ENCODE measurements at regions not wholly inside any gene's neighbourhood (a gene's known extent, or its start where the extent isn't known, plus 50 kb on each side); places are given as distances from the start of the nearest gene placed in this dataset.

DNA sequence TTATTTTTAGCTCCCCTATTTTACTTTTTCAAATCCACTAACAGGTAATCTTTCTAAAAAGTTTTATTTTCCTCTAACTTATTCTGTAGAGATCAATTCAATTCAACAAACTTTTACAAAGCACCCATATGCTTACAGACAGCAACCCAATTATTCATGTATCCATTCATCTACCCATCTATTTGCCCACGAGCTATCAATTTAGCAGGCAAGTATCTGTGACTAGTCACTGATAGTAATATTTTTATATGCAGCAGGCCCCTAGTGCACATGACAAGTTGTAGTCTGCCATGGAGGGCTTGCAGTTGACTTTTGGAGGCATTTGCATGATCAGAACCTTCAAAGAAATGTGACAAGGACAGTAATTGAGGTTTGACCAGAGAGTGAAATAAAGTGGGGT is 753.2 kb upstream of the TENM4 start:
- H3K27ac Mint-ChIP-seq, result no peak overlapping the region
- no peak overlapping the region for H2BK20ac ChIP-seq (ENCODE audit: low read depth, low read length, poor library complexity, severe bottlenecking)
- TF ChIP-seq, protein P1, sequence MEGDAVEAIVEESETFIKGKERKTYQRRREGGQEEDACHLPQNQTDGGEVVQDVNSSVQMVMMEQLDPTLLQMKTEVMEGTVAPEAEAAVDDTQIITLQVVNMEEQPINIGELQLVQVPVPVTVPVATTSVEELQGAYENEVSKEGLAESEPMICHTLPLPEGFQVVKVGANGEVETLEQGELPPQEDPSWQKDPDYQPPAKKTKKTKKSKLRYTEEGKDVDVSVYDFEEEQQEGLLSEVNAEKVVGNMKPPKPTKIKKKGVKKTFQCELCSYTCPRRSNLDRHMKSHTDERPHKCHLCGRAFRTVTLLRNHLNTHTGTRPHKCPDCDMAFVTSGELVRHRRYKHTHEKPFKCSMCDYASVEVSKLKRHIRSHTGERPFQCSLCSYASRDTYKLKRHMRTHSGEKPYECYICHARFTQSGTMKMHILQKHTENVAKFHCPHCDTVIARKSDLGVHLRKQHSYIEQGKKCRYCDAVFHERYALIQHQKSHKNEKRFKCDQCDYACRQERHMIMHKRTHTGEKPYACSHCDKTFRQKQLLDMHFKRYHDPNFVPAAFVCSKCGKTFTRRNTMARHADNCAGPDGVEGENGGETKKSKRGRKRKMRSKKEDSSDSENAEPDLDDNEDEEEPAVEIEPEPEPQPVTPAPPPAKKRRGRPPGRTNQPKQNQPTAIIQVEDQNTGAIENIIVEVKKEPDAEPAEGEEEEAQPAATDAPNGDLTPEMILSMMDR (conservative IDR thresholded peaks at IDR 0.05), result no peak
- H3K9me3 ChIP-seq (ENCODE audit: control insufficient read depth, low read depth, low read length), result no peaks in the 10 kb centered on the region
- no peaks in the 10 kb centered on the region for H4K20me1 ChIP-seq (ENCODE audit: control insufficient read depth, insufficient read depth, insufficient read length)
- no peak overlapping the region for H3K18ac ChIP-seq (ENCODE audit: insufficient read length, low read depth, low read length)
- H3K9me3 Mint-ChIP-seq, result no peaks in the 10 kb centered on the region
- no CpG with 5 or more reads among the region's 1 CpG for WGBS (ENCODE audit: extremely low coverage, insufficient read length, low lambda C conversion rate)
- H3K4me2 ChIP-seq (ENCODE audit: insufficient read depth, insufficient read length, low read length), result no peak overlapping the region
- no peak overlapping the region for H3K56ac ChIP-seq (ENCODE audit: insufficient read length, low read depth, low read length)
- H2AK5ac ChIP-seq (ENCODE audit: insufficient read length, low read length), result no peak overlapping the region
- no peaks in the 10 kb centered on the region for H3K27me3 ChIP-seq (ENCODE audit: insufficient read depth, low read length)
- no peak overlapping the region for H3T11ph ChIP-seq (ENCODE audit: low read length)
- no peak overlapping the region for H3K27ac ChIP-seq (ENCODE audit: insufficient read length, low read depth, low read length)
- H2BK15ac ChIP-seq (ENCODE audit: low read depth, low read length), result no peak overlapping the region
- no peaks in the 10 kb centered on the region for H3K79me2 ChIP-seq (ENCODE audit: insufficient read depth, low read length)
- no peak overlapping the region for H4K91ac ChIP-seq (ENCODE audit: insufficient read length, low read depth, low read length)
- H3K4me1 Mint-ChIP-seq, result peaks cover 29 to 34% of the 10 kb centered on the region in 2 experiments
- no peak overlapping the region for H3K4ac ChIP-seq (ENCODE audit: low read depth, low read length)
- H3K79me1 ChIP-seq (ENCODE audit: insufficient read depth, low read depth, low read length, poor library complexity, severe bottlenecking), result no peaks in the 10 kb centered on the region
- H3K36me3 Mint-ChIP-seq (ENCODE audit: insufficient read depth in 1 of 3, low read depth in 3 of 3), result 0 out of 7 replicates have a peak, but pooled peaks cover 0 to 3% (median 0%) of the 10 kb centered on the region in 3 experiments
- no peak overlapping the region for H3K14ac ChIP-seq (ENCODE audit: insufficient read depth, low read length)
- H3K4me3 Mint-ChIP-seq, result no peak overlapping the region
- no peak overlapping the region for H2AFZ ChIP-seq (ENCODE audit: low read length)
- no peak overlapping the region for H4K5ac ChIP-seq (ENCODE audit: insufficient read length, low read depth, low read length)
- H2BK5ac ChIP-seq (ENCODE audit: insufficient read length, low read length), result no peak overlapping the region
- H4K8ac ChIP-seq (replicated peaks; ENCODE audit: insufficient read length, low read depth, low read length), result no peak overlapping the region
- H3K4me1 ChIP-seq (ENCODE audit: insufficient read depth, low read length), result no peaks in the 10 kb centered on the region; the same call in 1 of the 2 replicates
- H3K23ac ChIP-seq (ENCODE audit: insufficient read length, low read depth, low read length), result no peak overlapping the region
- H2BK12ac ChIP-seq (ENCODE audit: insufficient read length, low read depth, low read length), result no peak overlapping the region
- H3K27me3 Mint-ChIP-seq (ENCODE audit: low read depth), result no peaks in the 10 kb centered on the region
- no peak for DNase-seq
- no peak overlapping the region for H3K9ac ChIP-seq (ENCODE audit: extremely low read depth, insufficient read length, low read length)
- H3K23me2 ChIP-seq (ENCODE audit: insufficient read length, low read depth, low read length, poor library complexity, severe bottlenecking), result no peaks in the 10 kb centered on the region
- no peak overlapping the region for H2BK120ac ChIP-seq (ENCODE audit: low read depth, low read length, poor library complexity, severe bottlenecking)

Data from H9 (cell line).